Transverse colon (tissue), 4 donors: ENCODE measurements at regions not wholly inside any gene's neighbourhood (a gene's known extent, or its start where the extent isn't known, plus 50 kb on each side); places are given as distances from the start of the nearest gene placed in this dataset.

ENCODE experiments used
- DNase-seq: peaks from one replicate; pipeline ENCODE4 v3.0.0-alpha.2; 2019
- H3K27ac ChIP-seq, 4 donors: fragments of 200-600 bp; sonication (generic); 2 replicates each; pipeline ENCODE4 v1.5.1; 2016 to 2018; ENCODE audit warnings: inconsistent platforms in 4 of 4
- H3K27me3 ChIP-seq: fragments of 200-600 bp; sonication (generic); 2 replicates; pipeline ENCODE4 v1.5.1; 2017; ENCODE audit warnings: inconsistent platforms
- H3K36me3 ChIP-seq, 4 donors: fragments of 200-600 bp; sonication (generic); 2 replicates each; pipeline ENCODE4 v1.5.1; 2017 to 2019; ENCODE audit warnings: inconsistent platforms in 4 of 4
- H3K4me1 ChIP-seq, 4 donors: fragments of 200-600 bp; sonication (generic); 2 replicates each; pipeline ENCODE4 v1.5.1; 2017 to 2020; ENCODE audit warnings: inconsistent platforms in 4 of 4
- H3K4me3 ChIP-seq, 4 donors: fragments of 200-600 bp; sonication (generic); 1 replicate in 1 of 4; 2 replicates in 3 of 4; pipeline versions ENCODE4 v1.5.1 to v1.6.1; 2017 to 2019; ENCODE audit warnings: inconsistent platforms in 4 of 4
- H3K9me3 ChIP-seq, 2 donors: fragments of 200-600 bp; sonication (generic); 2 replicates each; pipeline ENCODE4 v1.5.1; 2017 to 2019; ENCODE audit warnings: inconsistent platforms in 2 of 2
- EP300 ChIP-seq: sonication (generic); formaldehyde crosslinking; IDR thresholded peaks from one replicate; pipeline ENCODE4 v1.6.1; 2017; ENCODE audit warnings: antibody characterized with exemption, low read depth
- POLR2A ChIP-seq: fragments of 450-650 bp; IDR thresholded peaks from one replicate; pipeline ENCODE4 v1.6.1; 2016; ENCODE audit warnings: antibody characterized with exemption, mild to moderate bottlenecking, moderate library complexity
- POLR2AphosphoS5 ChIP-seq, 3 donors: sonication (generic); formaldehyde crosslinking; IDR thresholded peaks; one replicate each; pipeline ENCODE4 v1.6.1; 2016; ENCODE audit warnings: antibody characterized with exemption in 3 of 3
- WGBS, 2 donors: methylation state at CpG; one replicate each; pipeline ENCODE4 v1.1.5; 2018; ENCODE audit warnings: low coverage in 1 of 2; 5-methylcytosine and 5-hydroxymethylcytosine counted together
- in situ Hi-C, 4 donors: fragments of 200-750 bp; cut with MboI; loops; one replicate each; pipeline versions ENCODE4 v1.15.0 to v1.15.1; 2017; ENCODE audit warnings: low sequenced_read_pairs in 3 of 4, low pct_ligation_motif_present in 1 of 4, low pct_unique_long_range_greater_than_20kb in 1 of 4
- intact Hi-C: fragments of 100-400 bp; cut with DNase I; formaldehyde crosslinking; loops from one replicate; pipeline ENCODE4 v1.15.1; 2023; ENCODE audit warnings: low total_unique reads
- TF ChIP-seq, protein P1 (sequence below), 5 experiments: fragments of 200-600 bp in 3 of 5; fragments of 450-650 bp in 2 of 5; sonication (generic) in 3 of 5; IDR thresholded peaks; 1 replicate in 2 of 5; 2 replicates in 3 of 5; pipeline ENCODE4 v1.5.1; 2016 to 2017; ENCODE audit warnings: antibody characterized with exemption in 5 of 5, inconsistent platforms in 3 of 5, mild to moderate bottlenecking in 2 of 5, moderate library complexity in 1 of 5

DNA sequence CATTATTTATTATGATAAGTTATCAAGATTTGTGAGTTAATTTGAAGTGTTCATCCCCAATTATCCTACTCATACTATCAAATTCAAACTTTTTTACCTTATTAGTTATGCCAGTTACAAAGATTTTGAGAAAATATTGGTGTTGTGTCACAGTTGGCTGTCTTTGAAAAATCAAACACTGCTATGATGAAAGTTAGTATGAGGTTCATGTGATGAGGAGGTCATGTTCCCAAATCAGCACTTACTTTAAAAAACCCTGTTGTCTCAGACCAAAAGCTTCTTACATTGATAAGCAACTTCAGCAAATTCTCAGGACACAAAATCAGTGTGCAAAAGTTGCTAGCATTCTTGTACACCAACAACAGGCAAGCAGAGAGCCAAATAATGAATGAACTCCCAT, 68.1 kb downstream of the TTC6 start:
- Histone ChIP-seq H3K27ac (no peak overlapping the region), H3K27me3 (no peaks in the 10 kb centered on the region), H3K4me3 (no peak overlapping the region), H3K4me1 (no peaks in the 10 kb centered on the region), H3K36me3 (no peaks in the 10 kb centered on the region), H3K9me3 (peaks cover 4 to 10% of the 10 kb centered on the region in 2 donors)
- intact Hi-C loops, result no loop called here
- in situ Hi-C loops, result no loop called here
- TF ChIP-seq, protein P1, sequence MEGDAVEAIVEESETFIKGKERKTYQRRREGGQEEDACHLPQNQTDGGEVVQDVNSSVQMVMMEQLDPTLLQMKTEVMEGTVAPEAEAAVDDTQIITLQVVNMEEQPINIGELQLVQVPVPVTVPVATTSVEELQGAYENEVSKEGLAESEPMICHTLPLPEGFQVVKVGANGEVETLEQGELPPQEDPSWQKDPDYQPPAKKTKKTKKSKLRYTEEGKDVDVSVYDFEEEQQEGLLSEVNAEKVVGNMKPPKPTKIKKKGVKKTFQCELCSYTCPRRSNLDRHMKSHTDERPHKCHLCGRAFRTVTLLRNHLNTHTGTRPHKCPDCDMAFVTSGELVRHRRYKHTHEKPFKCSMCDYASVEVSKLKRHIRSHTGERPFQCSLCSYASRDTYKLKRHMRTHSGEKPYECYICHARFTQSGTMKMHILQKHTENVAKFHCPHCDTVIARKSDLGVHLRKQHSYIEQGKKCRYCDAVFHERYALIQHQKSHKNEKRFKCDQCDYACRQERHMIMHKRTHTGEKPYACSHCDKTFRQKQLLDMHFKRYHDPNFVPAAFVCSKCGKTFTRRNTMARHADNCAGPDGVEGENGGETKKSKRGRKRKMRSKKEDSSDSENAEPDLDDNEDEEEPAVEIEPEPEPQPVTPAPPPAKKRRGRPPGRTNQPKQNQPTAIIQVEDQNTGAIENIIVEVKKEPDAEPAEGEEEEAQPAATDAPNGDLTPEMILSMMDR (IDR thresholded peaks at IDR 0.05), result no peak
- TF ChIP-seq EP300, result no peak
- TF ChIP-seq POLR2A, result no peak
- no peak for TF ChIP-seq POLR2AphosphoS5 (IDR thresholded peaks at IDR 0.05)
- DNase-seq, result no peak

DNA sequence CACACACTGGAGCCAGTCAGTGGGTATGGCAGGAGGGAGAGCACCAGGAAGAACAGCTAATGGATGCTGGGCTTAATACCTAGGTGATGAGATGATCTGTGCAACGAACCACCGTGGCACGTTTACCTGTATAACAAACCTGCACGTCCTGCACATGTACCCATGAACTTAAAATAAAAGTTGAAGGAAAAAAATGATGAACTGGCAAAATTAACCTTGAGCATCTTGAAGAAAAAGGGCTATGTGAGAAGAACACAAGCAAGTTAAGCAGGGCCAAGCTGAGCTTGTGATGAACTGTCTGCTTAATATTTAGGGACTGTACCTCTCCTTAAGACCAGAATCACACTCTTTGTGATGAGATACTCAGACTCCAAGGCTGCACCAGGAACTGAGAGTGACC, 70.0 kb downstream of the TTC6 start:
- Histone ChIP-seq H3K27me3 (no peaks in the 10 kb centered on the region), H3K4me3 (no peak overlapping the region), H3K36me3 (no peaks in the 10 kb centered on the region), H3K27ac (no peak overlapping the region), H3K9me3 (peaks cover 4 to 10% of the 10 kb centered on the region in 2 donors), H3K4me1 (no peaks in the 10 kb centered on the region)
- intact Hi-C loops (no loop called here), in situ Hi-C loops (no loop called here)
- TF ChIP-seq, protein P1 (IDR thresholded peaks at IDR 0.05), result no peak
- TF ChIP-seq POLR2AphosphoS5 (IDR thresholded peaks at IDR 0.05) (no peak), EP300 (no peak), POLR2A (no peak)
- 84 to 89% methylated on average over 4 of the region's 4 CpGs for WGBS, 2 donors
- no peak for DNase-seq

DNA sequence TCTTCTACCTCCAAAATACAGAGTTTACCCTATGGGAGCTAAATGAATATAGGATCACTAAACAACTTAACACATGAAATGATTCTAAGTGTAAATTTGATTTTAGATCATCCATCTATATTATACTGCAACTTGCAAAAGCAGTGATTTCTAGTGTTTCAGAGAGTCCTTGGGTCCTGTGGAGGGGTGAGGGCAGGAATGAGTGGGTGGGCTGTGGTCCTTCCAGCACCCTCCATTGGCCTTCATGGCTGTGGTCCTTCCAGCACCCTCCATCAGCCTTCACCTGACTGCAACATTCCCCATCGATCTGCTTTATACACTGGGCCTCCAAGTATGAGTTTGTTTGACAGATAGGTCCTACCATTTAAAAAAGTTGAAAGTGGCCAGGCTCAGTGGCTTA, 70.5 kb downstream of the TTC6 start:
- intact Hi-C loops, result no loop called here
- no peak for TF ChIP-seq POLR2A
- no peak for TF ChIP-seq POLR2AphosphoS5 (IDR thresholded peaks at IDR 0.05)
- TF ChIP-seq EP300, result no peak
- TF ChIP-seq, protein P1 (IDR thresholded peaks at IDR 0.05), result no peak
- no peak overlapping the region for H3K4me3 ChIP-seq
- no peak for DNase-seq
- 81% methylated on average over 1 of the region's 1 CpG; no CpG with 5 or more reads in 1 of the 2 donors for WGBS, 2 donors
- H3K27me3 ChIP-seq, result no peaks in the 10 kb centered on the region
- H3K4me1 ChIP-seq, result no peaks in the 10 kb centered on the region
- peaks cover 4 to 10% of the 10 kb centered on the region in 2 donors for H3K9me3 ChIP-seq
- no peak overlapping the region for H3K27ac ChIP-seq
- in situ Hi-C loops, result no loop called here
- no peaks in the 10 kb centered on the region for H3K36me3 ChIP-seq

DNA sequence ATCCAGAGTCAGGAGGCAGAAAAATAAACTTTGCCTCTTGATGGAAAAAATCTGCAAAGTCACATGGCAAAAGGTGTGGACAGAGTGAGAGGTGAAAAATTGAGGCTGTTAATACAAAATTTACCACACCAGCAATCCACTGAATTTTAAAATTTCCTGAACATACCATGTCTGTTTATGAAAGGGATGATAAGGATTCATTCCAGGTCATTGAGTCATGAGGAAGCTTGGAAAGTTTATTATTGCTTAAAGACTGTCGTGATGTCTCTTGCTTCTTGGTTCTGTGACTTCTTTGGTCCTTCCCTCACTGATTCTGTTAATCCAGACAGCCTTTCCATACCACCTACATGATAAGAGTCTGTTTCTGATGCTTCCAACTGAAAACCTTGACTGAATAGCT, 73.2 kb downstream of the TTC6 start:
- H3K4me1 ChIP-seq, result no peaks in the 10 kb centered on the region
- no peaks in the 10 kb centered on the region for H3K27me3 ChIP-seq
- no peak for DNase-seq
- H3K9me3 ChIP-seq, result no peaks in the 10 kb centered on the region
- in situ Hi-C loops (no loop called here), intact Hi-C loops (no loop called here)
- no peak for TF ChIP-seq POLR2A
- no peak for TF ChIP-seq POLR2AphosphoS5 (IDR thresholded peaks at IDR 0.05)
- TF ChIP-seq, protein P1 (IDR thresholded peaks at IDR 0.05), result no peak
- TF ChIP-seq EP300, result no peak
- H3K4me3 ChIP-seq, result no peak overlapping the region
- 56 to 86% methylated on average over 1 of the region's 1 CpG for WGBS, 2 donors
- H3K36me3 ChIP-seq, result no peaks in the 10 kb centered on the region
- H3K27ac ChIP-seq, result no peak overlapping the region
